HEK293T (cell line): ENCODE measurements at regions not wholly inside any gene's neighbourhood (a gene's known extent, or its start where the extent isn't known, plus 50 kb on each side); places are given as distances from the start of the nearest gene placed in this dataset.

ENCODE experiments used
- BHLHE40 ChIP-seq: fragments of 450-650 bp; IDR thresholded peaks from 2 replicates; pipeline ENCODE4 v1.6.1; 2016; ENCODE audit warnings: mild to moderate bottlenecking, moderate library complexity, borderline replicate concordance
- CTBP1 ChIP-seq: fragments of 450-650 bp; IDR thresholded peaks from 2 replicates; pipeline ENCODE4 v1.6.1; 2016; ENCODE audit warnings: borderline replicate concordance
- ELF4 ChIP-seq: fragments of 450-650 bp; IDR thresholded peaks from 2 replicates; pipeline ENCODE4 v1.6.1; 2017; ENCODE audit warnings: antibody characterized with exemption
- FOXA1 ChIP-seq: fragments of 450-650 bp; IDR thresholded peaks from 2 replicates; pipeline ENCODE4 v1.6.1; 2016; ENCODE audit warnings: mild to moderate bottlenecking
- FOXK2 ChIP-seq: fragments of 450-650 bp; IDR thresholded peaks from 2 replicates; pipeline ENCODE4 v1.6.1; 2016; ENCODE audit warnings: mild to moderate bottlenecking
- FOXM1 ChIP-seq: fragments of 450-650 bp; IDR thresholded peaks from 2 replicates; pipeline ENCODE4 v1.6.1; 2017; ENCODE audit warnings: mild to moderate bottlenecking, borderline replicate concordance
- LEF1 ChIP-seq: fragments of 450-650 bp; IDR thresholded peaks from 2 replicates; pipeline ENCODE4 v1.6.1; 2017; ENCODE audit warnings: mild to moderate bottlenecking, borderline replicate concordance
- SP1 ChIP-seq: fragments of 450-650 bp; IDR thresholded peaks from 2 replicates; pipeline ENCODE4 v1.6.1; 2017
- ZNF384 ChIP-seq: fragments of 450-650 bp; IDR thresholded peaks from 2 replicates; pipeline ENCODE4 v1.6.1; 2016

DNA sequence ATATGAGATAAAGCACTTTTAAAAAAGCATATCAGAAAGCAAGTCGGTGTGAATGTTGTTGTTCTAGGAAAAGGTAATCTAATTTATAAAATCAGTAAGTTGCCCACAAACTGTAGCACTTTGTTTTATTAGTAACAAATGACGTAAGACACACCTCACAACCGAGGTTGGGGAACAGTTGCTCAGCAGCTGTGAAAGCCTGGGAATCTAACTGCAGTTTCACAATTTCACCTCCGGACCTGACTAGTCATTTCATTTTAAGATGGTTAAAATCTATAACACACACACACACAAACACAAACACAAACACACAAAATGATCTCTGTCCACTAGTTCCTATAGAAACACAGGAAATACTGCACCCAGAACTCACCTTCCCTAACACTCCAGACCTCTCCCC lies 406.7 kb upstream of the NR2F2 start:
- TF ChIP-seq FOXA1, result no peak
- no peak for TF ChIP-seq SP1
- no peak for TF ChIP-seq ZNF384
- TF ChIP-seq LEF1, result no peak
- no peak for TF ChIP-seq BHLHE40
- no peak for TF ChIP-seq CTBP1
- TF ChIP-seq FOXM1, result no peak
- TF ChIP-seq FOXK2, result no peak
- TF ChIP-seq ELF4, result no peak
